ENCODE measurements at regions not wholly inside any gene's neighbourhood (a gene's known extent, or its start where the extent isn't known, plus 50 kb on each side); places are given as distances from the start of the nearest gene placed in this dataset.

DNA sequence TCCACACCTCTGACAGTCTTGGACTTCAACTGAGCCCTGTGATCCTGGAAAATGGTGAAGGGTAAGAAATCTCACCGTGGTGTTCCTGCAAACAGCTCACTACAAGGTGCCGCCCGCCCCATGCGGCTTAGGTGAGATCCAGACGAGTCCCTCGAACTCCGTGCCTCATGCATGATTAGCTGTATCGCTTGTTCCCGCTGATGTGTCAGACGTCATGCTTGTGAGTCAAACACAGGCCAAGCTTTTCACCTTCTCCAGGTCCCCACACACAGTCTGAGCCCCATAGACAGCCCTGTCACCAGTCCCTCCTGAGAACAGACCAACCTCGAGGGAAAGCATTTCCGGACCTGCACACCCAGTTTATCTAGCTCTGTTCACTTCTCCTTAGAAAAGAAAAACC, 740.5 kb downstream of the GALR1 start:
- no peak for DNase-seq (ENCODE audit: low spot score)

DNA sequence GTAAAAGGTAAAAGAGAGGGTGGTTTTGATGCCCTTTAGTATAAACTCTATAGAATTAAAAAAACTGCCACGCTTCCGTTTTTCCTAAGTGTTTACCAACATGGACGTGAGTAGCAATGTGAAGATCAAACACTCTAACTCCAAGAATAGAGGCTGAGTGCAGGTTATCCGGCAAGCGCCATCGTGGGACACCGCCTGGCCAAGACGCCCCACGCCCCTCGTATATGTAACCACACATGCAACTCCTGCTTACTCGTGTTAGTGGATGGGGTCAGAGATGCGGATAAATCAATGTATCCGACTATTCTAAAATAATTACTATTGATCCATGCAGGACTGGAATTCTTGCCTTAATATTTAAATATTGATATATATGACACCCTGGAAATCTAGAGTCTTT, 741.3 kb downstream of the GALR1 start:
- DNase-seq (ENCODE audit: low spot score): no peak

DNA sequence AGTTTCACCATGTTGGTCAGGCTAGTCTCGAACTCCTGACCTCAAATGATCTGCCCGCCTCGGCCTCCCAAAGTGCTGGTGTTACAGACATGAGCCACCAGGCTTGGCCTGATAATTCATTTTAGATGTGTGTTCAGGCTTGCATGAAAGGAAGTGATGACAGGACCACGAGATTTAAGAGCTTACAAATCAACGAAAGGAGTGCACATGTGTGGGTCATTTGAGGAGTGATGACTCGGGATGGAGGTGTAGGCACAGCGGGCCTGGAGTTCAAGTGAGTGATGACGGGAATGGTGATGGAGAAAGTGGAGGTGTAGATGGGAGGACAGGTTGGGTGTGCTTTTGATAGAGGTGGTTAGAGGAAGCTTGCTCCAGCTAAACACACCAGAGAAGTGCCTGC, 742.4 kb downstream of the GALR1 start:
- no peak for DNase-seq (ENCODE audit: low spot score)

DNA sequence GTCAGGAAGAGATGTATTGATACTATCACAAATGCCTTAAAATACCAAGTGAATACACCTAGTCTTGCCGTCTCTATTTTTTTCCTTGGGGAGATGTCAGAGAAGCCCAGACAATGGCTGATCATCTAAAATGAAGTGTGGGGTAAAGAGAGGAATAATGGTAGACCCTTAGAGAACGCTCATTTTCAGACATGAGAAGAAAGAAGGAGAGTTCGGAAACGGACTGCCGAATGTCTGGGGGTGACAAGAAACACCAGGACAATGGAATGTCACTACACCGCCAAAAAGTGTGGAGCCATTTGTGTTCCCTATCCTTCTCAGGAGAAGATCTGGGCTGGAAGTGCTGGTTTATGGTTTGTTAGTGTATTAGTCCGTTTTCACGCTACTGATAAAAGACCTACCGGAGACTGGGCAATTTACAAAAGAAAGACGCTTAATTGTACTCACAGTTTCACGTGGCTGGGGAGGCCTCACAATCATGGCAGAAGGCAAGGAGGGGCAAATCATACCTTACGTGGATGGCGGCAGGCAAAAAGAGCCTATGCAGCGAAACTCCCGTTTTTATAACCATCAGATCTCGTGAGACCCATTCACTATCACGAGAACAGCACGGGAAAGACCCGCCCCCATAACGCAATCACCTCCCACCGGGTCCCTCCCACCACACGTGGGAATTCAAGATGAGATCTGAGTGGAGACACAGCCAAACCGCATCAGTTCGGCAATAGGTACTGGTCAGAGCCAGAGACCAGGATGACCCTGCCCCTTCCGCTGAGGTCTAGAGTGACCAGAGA, 743.7 kb downstream of the GALR1 start:
- DNase-seq (ENCODE audit: low spot score): no peak

DNA sequence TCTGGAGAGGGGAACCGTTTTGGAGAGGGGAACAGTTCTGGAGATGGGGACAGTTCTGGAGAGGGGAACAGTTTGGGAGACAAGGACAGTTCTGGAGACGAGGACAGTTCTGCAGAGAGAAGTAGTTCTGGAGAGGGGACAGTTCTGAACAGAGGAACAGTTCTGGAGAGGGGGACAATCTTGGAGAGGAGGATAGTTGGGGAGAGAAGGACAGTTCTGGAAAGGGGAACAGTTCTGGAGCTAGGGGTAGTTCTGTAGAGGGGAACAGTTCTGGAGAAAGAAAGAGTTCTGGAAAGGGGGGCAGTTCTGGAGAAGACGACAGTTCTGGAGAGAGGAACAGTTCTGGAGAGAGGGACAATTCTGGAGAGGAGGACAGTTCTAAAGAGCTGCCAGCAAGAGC, 745.9 kb downstream of the GALR1 start:
- DNase-seq (ENCODE audit: low spot score): no peak

DNA sequence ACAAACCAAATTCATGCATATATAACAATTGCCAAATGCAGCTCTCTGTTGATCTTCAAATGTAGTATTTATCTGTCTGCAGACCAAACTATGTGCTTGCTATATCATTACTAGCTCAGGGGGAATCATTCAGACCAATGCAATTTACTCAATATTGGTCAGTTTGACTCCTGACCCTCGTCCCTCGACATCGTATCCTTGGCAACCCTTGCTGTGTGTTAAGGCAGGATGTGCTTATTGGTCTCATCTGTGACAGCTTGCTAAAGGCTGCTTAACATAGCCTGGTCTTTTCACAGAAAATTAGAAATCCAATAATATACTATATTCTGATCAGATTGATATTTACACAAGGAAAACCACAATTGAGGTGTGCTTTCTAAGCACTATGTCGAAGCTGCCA, 747.1 kb downstream of the GALR1 start:
- DNase-seq (ENCODE audit: low spot score): no peak

DNA sequence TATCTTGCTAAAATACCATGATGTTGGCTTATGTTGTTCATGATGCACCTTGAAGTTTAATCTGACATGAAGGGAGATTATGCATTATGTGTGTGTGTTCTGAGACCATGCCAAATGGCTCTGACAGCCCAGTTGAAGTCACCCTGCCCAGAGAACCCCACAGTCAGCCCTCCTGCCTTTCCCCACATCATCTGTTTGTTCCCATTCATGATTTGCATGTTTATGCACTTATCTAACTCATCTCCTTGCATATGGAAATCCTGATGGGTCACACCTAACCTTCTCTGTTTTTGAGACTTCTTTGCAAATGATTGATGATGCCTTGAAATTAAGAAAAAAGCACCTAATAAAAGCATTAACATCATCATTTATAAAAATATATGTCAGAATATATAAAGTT, 752.2 kb downstream of the GALR1 start:
- no peak for DNase-seq (ENCODE audit: low spot score)

DNA sequence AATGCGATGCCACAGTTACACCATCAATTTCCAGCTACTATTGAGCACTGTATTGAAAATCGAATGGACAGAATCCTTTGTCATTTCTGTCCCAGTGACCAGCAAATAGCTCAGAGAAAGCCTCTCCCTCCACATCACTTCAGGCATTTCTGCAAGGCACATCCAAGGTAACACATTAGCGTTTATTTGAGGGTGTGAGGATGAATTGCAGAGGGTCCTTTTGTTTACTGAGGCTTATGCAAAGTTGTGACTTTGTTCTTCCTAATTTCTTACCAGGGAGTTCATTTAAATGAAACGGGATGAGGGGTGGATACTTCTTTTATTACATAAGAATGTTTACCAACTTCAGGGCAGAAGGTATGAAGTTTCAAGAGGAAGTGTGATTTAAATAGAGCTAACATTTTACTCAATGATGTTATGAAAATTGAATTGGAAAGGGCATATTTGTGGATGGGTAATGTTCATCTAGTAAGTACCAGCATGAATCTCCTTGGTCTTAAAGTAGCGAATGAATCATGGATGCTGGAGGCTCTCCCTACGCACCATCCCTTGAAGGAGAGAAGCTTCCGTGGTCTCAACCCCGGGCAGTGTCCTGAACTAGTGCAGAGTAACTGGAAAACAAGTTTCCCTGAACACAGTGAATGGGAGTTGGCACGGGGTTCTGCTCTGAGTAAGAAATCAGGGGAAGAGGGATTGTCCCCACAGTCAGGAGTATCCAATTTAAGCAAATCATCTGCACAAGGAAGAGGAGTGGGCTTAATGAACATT, 756.5 kb downstream of the GALR1 start:
- no peak for DNase-seq (ENCODE audit: low spot score)

DNA sequence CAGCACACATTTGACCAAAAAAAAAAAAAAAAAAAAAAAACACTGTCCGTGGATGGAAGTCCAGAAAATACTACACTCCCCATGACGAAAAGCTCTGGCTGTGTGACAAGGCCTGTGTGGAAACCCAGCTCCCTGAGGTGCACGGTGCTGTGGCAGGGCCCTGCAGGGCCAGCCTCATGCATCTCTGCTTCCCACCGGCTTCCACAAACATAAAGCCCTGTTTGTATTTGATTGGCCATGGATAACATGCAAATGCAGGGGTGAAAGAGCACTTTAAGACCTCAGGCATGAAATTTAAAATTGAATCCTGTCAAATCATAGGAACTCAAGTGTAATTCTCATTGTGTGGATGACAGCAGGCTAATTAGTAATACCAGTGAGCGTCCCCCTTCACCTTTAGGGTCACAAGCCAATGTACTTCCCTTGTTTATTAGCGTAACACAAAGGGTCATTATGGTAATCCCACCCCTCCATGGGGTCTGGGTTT, 757.2 kb downstream of the GALR1 start:
- no peak for DNase-seq (ENCODE audit: low spot score)

DNA sequence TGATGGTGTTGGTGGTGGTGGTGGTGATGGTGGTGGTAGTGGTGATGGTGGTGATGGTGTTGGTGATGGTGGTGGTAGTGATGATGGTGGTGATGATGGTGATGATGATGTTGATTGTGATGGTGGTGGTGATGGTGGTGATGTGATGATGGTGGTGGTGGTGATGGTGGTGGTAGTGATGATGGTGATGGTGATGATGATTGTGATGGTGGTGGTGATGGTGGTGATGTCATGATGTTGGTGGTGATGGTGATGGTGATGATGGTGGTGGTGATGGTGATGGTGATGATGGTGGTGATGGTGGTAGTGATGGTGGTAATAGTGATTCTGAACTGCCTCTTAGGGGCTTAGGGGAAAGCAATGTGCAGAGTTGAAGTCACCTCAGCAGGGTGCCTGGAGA, 760.7 kb downstream of the GALR1 start:
- DNase-seq (ENCODE audit: low spot score): no peak

DNA sequence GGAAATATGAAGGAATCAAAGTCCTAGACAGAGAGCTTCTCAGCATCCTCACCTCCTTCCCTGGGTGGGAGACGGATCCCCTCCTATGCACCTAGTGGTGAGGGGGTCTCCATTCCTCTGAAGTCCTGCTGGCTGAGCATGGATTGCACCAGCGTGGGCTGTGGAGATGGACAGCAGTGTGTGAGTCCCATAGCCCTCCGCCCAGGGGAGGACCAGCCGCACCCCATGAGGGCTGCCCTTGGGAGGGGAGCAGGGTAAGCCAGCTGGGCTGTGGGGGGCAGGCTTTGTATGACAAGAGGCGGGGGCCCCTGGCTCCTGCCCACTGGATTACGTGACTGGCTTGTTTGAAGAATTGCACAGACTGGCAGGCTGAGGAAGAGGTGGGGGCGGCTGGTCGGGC, 768.2 kb downstream of the GALR1 start:
- no peak for DNase-seq (ENCODE audit: low spot score)

DNA sequence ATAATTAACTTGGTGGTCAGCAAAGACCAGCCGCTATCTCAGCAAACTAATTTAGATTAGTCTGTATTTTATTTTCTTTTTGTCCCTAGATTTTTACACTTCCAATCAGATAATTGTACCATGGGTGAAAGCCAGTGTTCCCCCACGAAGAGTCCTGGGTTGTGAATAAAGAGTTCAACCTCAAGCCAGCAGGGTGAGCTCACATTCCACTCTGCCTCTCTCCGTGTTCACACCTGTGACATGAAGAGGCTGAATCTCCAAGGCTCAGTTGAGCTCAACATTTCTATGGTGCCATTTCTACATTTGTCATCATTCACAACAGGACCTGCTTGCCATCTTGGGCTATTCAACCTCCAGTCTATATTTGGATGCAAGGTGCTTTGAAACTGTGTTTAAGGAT, 771.5 kb downstream of the GALR1 start:
- DNase-seq (ENCODE audit: low spot score): no peak

DNA sequence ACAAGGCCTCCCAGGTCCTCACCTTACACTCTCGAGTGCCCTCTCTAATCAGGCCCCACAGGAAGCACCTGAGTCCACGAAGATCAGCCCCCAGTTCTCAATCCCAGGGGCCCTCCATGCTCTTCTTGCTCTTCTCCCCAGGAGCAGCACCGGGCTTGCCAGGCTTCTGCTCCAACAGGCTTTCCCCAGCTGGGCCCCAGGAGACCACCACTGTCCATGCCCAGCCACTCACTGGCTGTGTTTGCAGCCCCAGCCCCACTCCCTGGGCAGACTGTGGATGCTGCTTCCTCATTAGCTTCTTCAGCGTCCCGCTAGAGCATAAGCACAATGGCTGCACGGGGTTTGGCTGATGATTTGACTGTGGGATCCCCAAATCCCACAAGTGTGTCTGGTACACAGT, 781.9 kb downstream of the GALR1 start:
- DNase-seq (ENCODE audit: low spot score): no peak

DNA sequence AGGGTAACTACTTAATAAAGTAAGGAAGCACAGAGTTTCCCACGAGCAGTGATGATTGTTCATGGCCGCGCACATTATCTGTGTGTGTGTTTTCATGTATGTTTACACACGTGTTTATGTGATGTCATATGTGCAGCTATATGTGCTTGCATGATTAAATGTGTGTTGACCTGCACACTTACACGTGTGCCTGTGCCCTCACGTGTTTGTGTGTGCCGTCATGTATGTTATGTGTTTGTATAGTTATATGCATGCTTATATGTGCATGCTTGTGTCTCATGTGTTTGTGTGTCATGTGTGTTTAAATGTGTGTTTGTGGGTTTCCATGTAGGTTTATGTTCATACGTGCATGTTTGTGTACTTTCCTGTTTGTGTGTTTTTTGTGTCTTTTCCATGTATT, 782.3 kb downstream of the GALR1 start:
- DNase-seq (ENCODE audit: low spot score): no peak

DNA sequence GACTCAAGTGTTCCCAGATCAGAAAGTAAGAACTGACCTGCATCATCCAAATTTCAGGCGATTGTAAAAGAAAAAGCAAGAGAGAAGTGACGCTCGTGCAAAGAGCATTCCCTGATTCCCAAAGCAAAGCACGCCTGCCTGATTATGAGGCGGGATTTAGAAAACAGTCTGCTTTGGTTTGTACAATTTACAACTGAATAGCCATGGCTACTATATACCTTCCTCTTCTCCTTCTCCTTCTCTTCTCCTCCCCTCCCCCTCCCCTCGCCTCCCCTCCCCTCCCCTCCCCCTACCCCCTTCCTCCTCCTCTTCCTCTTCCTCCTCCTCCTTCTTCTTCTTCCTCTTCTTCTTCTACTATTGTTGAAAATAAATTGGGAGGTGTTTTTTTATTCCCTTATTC, 782.9 kb downstream of the GALR1 start:
- no peak for DNase-seq (ENCODE audit: low spot score)

DNA sequence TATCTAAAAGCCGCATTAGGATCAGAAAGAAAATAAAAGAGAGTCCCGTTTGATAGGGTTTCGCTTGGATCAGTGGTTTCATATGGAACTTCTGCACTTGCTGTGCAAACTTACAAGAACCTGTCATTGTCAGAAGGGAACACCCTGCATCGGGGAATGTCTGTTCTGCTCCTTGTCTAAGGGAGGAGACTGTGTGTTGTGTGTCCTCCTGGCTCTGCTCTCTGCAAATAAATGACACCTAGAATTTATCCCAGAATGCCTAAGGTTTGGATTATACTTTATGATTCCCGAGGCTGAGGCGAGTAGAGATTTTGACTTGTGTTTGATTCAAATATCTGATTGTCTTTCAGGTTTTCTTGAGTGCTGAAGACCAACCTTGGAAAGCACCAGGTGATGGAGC, 785.1 kb downstream of the GALR1 start:
- DNase-seq (ENCODE audit: low spot score): no peak

DNA sequence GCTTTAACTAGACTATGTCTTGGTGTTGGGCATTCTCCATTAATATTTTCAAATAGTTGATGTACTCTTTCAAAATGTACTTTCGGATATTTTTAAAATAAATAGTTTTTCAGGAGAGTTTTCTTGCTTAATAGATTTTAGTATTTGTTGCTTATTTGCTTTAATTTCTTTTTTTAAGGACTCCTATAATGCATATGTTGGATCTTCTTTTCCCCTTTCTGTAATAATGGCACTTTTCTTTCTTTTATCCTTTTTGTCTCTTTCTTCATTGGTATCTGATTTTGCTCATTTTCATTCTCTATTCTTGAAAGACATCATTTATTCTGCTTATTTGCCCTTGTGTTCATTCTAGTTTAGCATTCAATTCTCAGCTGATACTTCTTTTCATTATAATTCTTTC, 791.6 kb downstream of the GALR1 start:
- DNase-seq (ENCODE audit: low spot score): no peak

DNA sequence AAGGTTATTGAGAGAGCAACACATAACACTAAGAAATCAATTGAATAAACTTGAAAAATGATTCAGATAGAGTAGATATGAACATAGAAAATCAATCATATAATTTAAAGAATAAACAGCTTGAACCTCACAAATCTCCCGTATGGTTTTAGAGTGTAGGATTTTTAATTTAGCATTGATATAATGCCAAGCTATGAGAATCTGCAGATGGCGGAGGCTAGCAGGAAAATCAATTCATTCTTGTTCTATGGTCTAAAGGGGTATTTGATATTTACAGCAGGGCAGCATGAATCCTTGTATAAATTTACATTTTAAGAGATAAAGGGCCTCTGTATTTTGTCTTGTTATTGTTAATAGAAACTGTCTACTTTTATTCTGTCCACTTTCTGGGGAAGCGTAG, 797.0 kb downstream of the GALR1 start:
- no peak for DNase-seq (ENCODE audit: low spot score)

DNA sequence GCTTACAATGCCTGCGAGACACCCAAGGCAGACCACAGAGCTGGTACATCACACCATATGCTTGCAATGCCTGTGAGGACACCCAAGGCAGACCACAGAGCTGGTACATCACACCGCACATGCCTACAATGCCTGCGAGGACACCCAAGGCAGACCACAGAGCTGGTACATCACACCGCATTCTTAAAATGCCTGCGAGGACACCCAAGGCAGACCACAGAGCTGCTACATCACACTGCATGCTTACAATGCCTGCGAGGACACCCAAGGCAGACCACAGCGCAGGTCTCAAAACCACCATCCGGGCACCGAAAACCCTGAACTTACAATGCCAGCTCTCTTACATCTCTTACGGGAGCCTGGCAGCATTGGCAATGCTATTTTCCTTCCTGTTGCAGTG, 799.6 kb downstream of the GALR1 start:
- DNase-seq (ENCODE audit: low spot score): no peak

DNA sequence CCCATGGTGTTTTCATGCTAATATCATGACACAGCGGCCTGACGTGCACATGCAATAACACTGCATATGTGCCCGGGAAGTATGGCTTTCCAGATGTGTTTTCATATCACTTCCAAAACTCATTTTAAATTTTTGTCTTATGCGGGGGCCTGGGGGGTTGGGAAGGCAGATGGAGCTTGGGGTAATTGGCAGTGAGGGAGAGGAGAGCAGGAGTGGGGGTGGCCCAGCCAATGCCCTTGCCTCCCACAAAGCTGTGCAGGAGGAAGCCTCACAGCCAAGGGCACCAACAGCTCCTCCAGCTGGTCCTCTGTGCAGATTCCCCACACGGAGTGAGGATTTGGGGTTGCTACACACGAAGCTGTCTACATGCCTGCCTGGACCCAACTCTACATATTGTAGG, 805.2 kb downstream of the GALR1 start:
- no peak for DNase-seq (ENCODE audit: low spot score)

DNA sequence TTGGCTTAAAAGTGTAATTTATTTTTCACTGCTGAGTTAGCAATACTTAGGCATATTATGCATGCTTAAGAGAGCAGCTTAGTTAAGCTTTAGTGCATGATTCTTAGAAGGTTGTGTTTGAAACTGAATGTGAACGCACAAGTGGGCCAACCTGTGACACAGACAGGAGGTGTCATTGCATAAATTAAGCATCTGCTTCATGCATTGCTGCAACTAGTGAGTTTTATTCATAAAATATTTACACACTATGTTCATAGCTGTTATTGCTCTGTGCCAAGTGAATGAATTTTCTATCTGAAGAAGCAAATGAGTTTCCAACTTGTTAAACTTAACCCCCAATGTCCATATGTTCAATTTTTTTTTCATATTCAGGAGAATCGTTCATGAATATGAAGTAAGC, 806.4 kb downstream of the GALR1 start:
- DNase-seq (ENCODE audit: low spot score): no peak

DNA sequence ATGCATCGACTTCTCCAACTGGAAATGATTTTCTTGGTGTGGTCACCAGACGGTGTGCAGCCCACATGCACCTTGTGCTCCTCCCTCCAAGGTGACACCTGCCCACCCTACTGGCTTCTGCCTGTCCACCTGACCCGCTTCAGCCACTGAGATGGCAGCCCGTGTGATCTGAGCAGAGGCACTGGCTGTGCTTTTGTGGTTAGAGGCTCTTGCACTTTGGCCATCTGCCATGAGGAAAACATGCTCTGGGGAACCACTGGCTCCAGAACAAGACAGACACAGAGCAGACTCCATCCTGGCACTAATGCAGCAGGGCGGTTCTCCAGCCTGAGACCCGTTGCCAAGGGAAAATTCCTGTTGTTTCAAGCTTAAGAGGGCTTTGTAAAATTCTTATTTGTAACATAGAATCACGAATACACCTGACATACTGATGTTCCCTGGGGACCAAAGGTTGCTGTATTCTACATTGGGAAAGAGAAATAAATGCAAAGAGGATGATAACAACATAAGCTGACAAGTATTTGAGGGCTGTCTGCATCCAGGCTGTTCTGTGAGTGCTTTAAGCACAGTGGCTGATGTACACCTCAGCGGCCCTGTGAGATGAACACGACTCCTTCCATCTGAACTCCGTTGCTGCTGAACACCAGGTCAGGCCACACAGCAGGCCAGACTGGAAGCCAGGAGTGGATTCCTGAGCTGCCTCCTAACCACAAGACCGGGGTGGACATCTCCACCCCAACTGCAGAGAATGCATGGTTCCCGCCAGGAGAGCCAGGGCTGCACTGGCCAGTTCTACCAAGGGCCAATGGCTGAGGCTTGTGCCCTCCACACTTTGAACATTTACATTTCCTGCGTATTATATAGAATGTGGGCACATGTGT, 820.4 kb downstream of the GALR1 start:
- DNase-seq (ENCODE audit: low spot score): no peak

Data from activated CD4-positive, alpha-beta T cell treated with anti-CD3 and anti-CD28 coated beads, Interleukin-2, Interleukin-4, amounts not matched to agents 100 ng/mL and 50 ng/mL, durations not matched to agents 16 hours and 8 hours (primary cell).